H9 (cell line): ENCODE measurements at regions not wholly inside any gene's neighbourhood (a gene's known extent, or its start where the extent isn't known, plus 50 kb on each side); places are given as distances from the start of the nearest gene placed in this dataset.

Experiments
- DNase-seq: peaks from one replicate; pipeline ENCODE4 v3.0.0-alpha.2; 2017
- H2AFZ ChIP-seq: one replicate; pipeline ENCODE4 v1.6.1; 2013; ENCODE audit warnings: mild to moderate bottlenecking, low read length, control low read depth, moderate library complexity
- H2AK5ac ChIP-seq: 2 replicates; pipeline ENCODE4 v1.6.1; 2013; ENCODE audit warnings: low read length, control low read depth, mixed read lengths; ENCODE audit not compliant: insufficient read length
- H2BK120ac ChIP-seq: one replicate; pipeline ENCODE4 v1.6.1; 2013; ENCODE audit warnings: low read depth, mild to moderate bottlenecking, low read length, control low read depth, inconsistent platforms; ENCODE audit not compliant: poor library complexity, severe bottlenecking
- H2BK12ac ChIP-seq: 2 replicates; pipeline ENCODE4 v1.6.1; 2013; ENCODE audit warnings: low read length, control low read depth, mixed read lengths, low read depth; ENCODE audit not compliant: insufficient read length
- H2BK15ac ChIP-seq: 2 replicates; pipeline ENCODE4 v1.6.1; 2013; ENCODE audit warnings: low read depth, low read length, control low read depth
- H2BK20ac ChIP-seq: one replicate; pipeline ENCODE4 v1.6.1; 2013; ENCODE audit warnings: low read depth, mild to moderate bottlenecking, low read length, control low read depth, inconsistent platforms; ENCODE audit not compliant: poor library complexity, severe bottlenecking
- H2BK5ac ChIP-seq: 2 replicates; pipeline ENCODE4 v1.6.1; 2013; ENCODE audit warnings: low read length, control low read depth, mixed read lengths; ENCODE audit not compliant: insufficient read length
- H3K14ac ChIP-seq: 2 replicates; pipeline ENCODE4 v1.6.1; 2013; ENCODE audit warnings: low read length, control low read depth; ENCODE audit not compliant: insufficient read depth
- H3K18ac ChIP-seq: 2 replicates; pipeline ENCODE4 v1.6.1; 2013; ENCODE audit warnings: low read depth, mild to moderate bottlenecking, mixed read lengths, low read length, control low read depth; ENCODE audit not compliant: insufficient read length
- H3K23ac ChIP-seq: 2 replicates; pipeline ENCODE4 v1.6.1; 2013; ENCODE audit warnings: low read length, control low read depth, mixed read lengths, low read depth; ENCODE audit not compliant: insufficient read length
- H3K23me2 ChIP-seq: 2 replicates; pipeline ENCODE4 v1.6.1; 2013; ENCODE audit warnings: low read depth, mild to moderate bottlenecking, mixed read lengths, low read length, control low read depth; ENCODE audit not compliant: insufficient read length, poor library complexity, severe bottlenecking
- H3K27ac ChIP-seq: 2 replicates; pipeline ENCODE4 v1.5.1; 2013; ENCODE audit warnings: low read length, control low read depth, mixed read lengths, low read depth; ENCODE audit not compliant: insufficient read length
- H3K27me3 ChIP-seq: 2 replicates; pipeline ENCODE4 v1.6.1; 2013; ENCODE audit warnings: low read length, control low read depth, inconsistent platforms; ENCODE audit not compliant: insufficient read depth
- H3K4ac ChIP-seq: 2 replicates; pipeline ENCODE4 v1.6.1; 2013; ENCODE audit warnings: low read depth, mild to moderate bottlenecking, control low read depth, inconsistent platforms, low read length, moderate library complexity
- H3K4me1 ChIP-seq: 2 replicates; pipeline ENCODE4 v1.6.1; 2013; ENCODE audit warnings: low read length, control low read depth, inconsistent platforms; ENCODE audit not compliant: insufficient read depth
- H3K4me2 ChIP-seq: 2 replicates; pipeline ENCODE4 v1.6.1; 2013; ENCODE audit warnings: low read length, control low read depth, mixed read lengths; ENCODE audit not compliant: insufficient read length, insufficient read depth
- H3K56ac ChIP-seq: 2 replicates; pipeline ENCODE4 v1.6.1; 2013; ENCODE audit warnings: low read depth, mild to moderate bottlenecking, mixed read lengths, low read length, control low read depth; ENCODE audit not compliant: insufficient read length
- H3K79me1 ChIP-seq: 2 replicates; pipeline ENCODE4 v1.6.1; 2013; ENCODE audit warnings: low read depth, mild to moderate bottlenecking, moderate library complexity, low read length, control low read depth, inconsistent platforms; ENCODE audit not compliant: insufficient read depth, poor library complexity, severe bottlenecking
- H3K79me2 ChIP-seq: 2 replicates; pipeline ENCODE4 v1.6.1; 2013; ENCODE audit warnings: low read length, control low read depth, inconsistent platforms; ENCODE audit not compliant: insufficient read depth
- H3K9ac ChIP-seq: 2 replicates; pipeline ENCODE4 v1.6.1; 2013; ENCODE audit warnings: low read length, control low read depth, mixed read lengths; ENCODE audit not compliant: insufficient read length; ENCODE audit errors: extremely low read depth
- H3K9me3 ChIP-seq: one replicate; pipeline ENCODE4 v1.6.1; 2013; ENCODE audit warnings: low read depth, low read length, inconsistent platforms; ENCODE audit not compliant: control insufficient read depth
- H3T11ph ChIP-seq: one replicate; pipeline ENCODE4 v1.6.1; 2013; ENCODE audit warnings: mild to moderate bottlenecking, low read length, control low read depth, inconsistent platforms
- H4K20me1 ChIP-seq: one replicate; pipeline ENCODE4 v1.6.1; 2013; ENCODE audit not compliant: control insufficient read depth, insufficient read length, insufficient read depth
- H4K5ac ChIP-seq: 2 replicates; pipeline ENCODE4 v1.6.1; 2013; ENCODE audit warnings: low read depth, mild to moderate bottlenecking, mixed read lengths, low read length, control low read depth; ENCODE audit not compliant: insufficient read length
- H4K8ac ChIP-seq: replicated peaks from 2 replicates; pipeline ENCODE4 v1.6.1; 2013; ENCODE audit warnings: low read length, control low read depth, mixed read lengths, low read depth; ENCODE audit not compliant: insufficient read length
- H4K91ac ChIP-seq: 2 replicates; pipeline ENCODE4 v1.6.1; 2013; ENCODE audit warnings: low read depth, mild to moderate bottlenecking, moderate library complexity, mixed read lengths, low read length, control low read depth; ENCODE audit not compliant: insufficient read length
- H3K27ac Mint-ChIP-seq, 3 experiments: 2 replicates in 2 of 3; 3 replicates in 1 of 3; pipeline ENCODE4 v1.8.0; 2020 to 2021; ENCODE audit warnings: mixed read lengths in 3 of 3, mild to moderate bottlenecking in 1 of 3, moderate library complexity in 1 of 3
- H3K27me3 Mint-ChIP-seq: 2 replicates; pipeline ENCODE4 v1.8.0; 2021; ENCODE audit warnings: low read depth, mild to moderate bottlenecking, moderate library complexity, mixed read lengths
- H3K36me3 Mint-ChIP-seq, 3 experiments: 2 replicates in 2 of 3; 3 replicates in 1 of 3; pipeline ENCODE4 v1.8.0; 2020 to 2021; ENCODE audit warnings: low read depth in 3 of 3, mixed read lengths in 3 of 3; ENCODE audit not compliant: insufficient read depth in 1 of 3
- H3K4me1 Mint-ChIP-seq, 2 experiments: 2 replicates each; pipeline ENCODE4 v1.8.0; 2020; ENCODE audit warnings: mixed read lengths in 2 of 2
- H3K4me3 Mint-ChIP-seq, 2 experiments: 2 replicates in 1 of 2; 3 replicates in 1 of 2; pipeline ENCODE4 v1.8.0; 2020 to 2021; ENCODE audit warnings: mild to moderate bottlenecking in 2 of 2, mixed read lengths in 2 of 2, moderate library complexity in 1 of 2
- H3K9me3 Mint-ChIP-seq, 2 experiments: 2 replicates in 1 of 2; 3 replicates in 1 of 2; pipeline ENCODE4 v1.8.0; 2020; ENCODE audit warnings: mild to moderate bottlenecking in 2 of 2, mixed read lengths in 2 of 2, moderate library complexity in 1 of 2
- TF ChIP-seq, protein P1 (sequence below): fragments of 200-600 bp; sonication (generic); conservative IDR thresholded peaks from 3 replicates; pipeline ENCODE4 v1.8.0; 2021; ENCODE audit warnings: antibody characterized with exemption, mild to moderate bottlenecking

DNA sequence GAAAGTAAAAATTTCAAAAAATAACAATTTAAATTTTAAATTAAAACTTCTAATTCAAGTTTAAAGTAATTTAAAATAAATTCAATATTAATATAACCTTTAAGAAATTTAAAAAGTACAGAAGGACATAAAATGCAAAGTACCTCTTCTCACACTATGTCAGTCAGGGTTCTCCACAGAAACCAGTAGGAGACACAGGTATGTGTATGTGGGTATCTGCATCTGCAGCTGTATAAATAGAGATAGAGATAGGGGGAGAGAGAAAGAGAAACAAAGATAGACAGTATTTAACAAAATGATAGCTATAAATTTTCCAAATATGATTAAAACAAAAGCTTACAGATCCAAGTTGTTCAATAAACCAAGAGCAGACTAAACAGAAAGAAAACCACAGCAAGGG lies 190.8 kb downstream of the ERMARD start:
- Mint-ChIP-seq H3K27ac (no peak overlapping the region), H3K4me3 (no peak overlapping the region)

More for the DNA sequence above, 190.8 kb downstream of the ERMARD start:
- no peak overlapping the region for H2BK12ac ChIP-seq
- no peak overlapping the region for H4K91ac ChIP-seq
- H3K4me1 ChIP-seq, result no peaks in the 10 kb centered on the region
- H4K20me1 ChIP-seq, result no peaks in the 10 kb centered on the region
- H3K9me3 ChIP-seq, result no peaks in the 10 kb centered on the region
- H3K27ac ChIP-seq, result no peak overlapping the region
- no peak overlapping the region for H2AFZ ChIP-seq
- Mint-ChIP-seq H3K9me3 (peaks cover 2 to 4% of the 10 kb centered on the region in 2 experiments; a peak in 3 of 5 replicates), H3K36me3 (no peaks in the 10 kb centered on the region; a peak in 1 of 7 replicates), H3K4me1 (peaks cover 4 to 10% of the 10 kb centered on the region in 2 experiments), H3K27me3 (peaks cover 63% of the 10 kb centered on the region)
- TF ChIP-seq, protein P1, sequence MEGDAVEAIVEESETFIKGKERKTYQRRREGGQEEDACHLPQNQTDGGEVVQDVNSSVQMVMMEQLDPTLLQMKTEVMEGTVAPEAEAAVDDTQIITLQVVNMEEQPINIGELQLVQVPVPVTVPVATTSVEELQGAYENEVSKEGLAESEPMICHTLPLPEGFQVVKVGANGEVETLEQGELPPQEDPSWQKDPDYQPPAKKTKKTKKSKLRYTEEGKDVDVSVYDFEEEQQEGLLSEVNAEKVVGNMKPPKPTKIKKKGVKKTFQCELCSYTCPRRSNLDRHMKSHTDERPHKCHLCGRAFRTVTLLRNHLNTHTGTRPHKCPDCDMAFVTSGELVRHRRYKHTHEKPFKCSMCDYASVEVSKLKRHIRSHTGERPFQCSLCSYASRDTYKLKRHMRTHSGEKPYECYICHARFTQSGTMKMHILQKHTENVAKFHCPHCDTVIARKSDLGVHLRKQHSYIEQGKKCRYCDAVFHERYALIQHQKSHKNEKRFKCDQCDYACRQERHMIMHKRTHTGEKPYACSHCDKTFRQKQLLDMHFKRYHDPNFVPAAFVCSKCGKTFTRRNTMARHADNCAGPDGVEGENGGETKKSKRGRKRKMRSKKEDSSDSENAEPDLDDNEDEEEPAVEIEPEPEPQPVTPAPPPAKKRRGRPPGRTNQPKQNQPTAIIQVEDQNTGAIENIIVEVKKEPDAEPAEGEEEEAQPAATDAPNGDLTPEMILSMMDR, result no peak
- no peak overlapping the region for H3K4ac ChIP-seq
- no peak overlapping the region for H2BK15ac ChIP-seq
- no peak overlapping the region for H3K9ac ChIP-seq
- no peak overlapping the region for H2BK20ac ChIP-seq
- no peak overlapping the region for H3K4me2 ChIP-seq
- no peak overlapping the region for H3T11ph ChIP-seq
- no peaks in the 10 kb centered on the region for H3K23me2 ChIP-seq
- H2AK5ac ChIP-seq, result no peak overlapping the region
- no peak overlapping the region for H3K18ac ChIP-seq
- no peak overlapping the region for H3K14ac ChIP-seq
- H4K5ac ChIP-seq, result no peak overlapping the region
- H3K23ac ChIP-seq, result no peak overlapping the region
- no peak for DNase-seq
- H2BK5ac ChIP-seq, result no peak overlapping the region
- H4K8ac ChIP-seq, result no peak overlapping the region
- H3K79me1 ChIP-seq, result no peaks in the 10 kb centered on the region
- H3K27me3 ChIP-seq, result no peaks in the 10 kb centered on the region; the same call in 1 of the 2 replicates
- H2BK120ac ChIP-seq, result no peak overlapping the region
- H3K56ac ChIP-seq, result no peak overlapping the region
- no peaks in the 10 kb centered on the region for H3K79me2 ChIP-seq
